GM12878 (cell line): ENCODE measurements at regions not wholly inside any gene's neighbourhood (a gene's known extent, or its start where the extent isn't known, plus 50 kb on each side); places are given as distances from the start of the nearest gene placed in this dataset.

Source experiments
- BACH1 ChIP-seq: fragments of 450-650 bp; IDR thresholded peaks from 2 replicates; pipeline ENCODE4 v1.6.1; 2017; ENCODE audit warnings: mild to moderate bottlenecking, borderline replicate concordance
- GATAD2B ChIP-seq: fragments of 450-650 bp; conservative IDR thresholded peaks from 2 replicates; pipeline ENCODE4 v1.6.1; 2017; ENCODE audit warnings: low read depth, mild to moderate bottlenecking, moderate library complexity
- IKZF2 ChIP-seq, 2 experiments: fragments of 450-650 bp; IDR thresholded peaks; 2 replicates each; pipeline ENCODE4 v1.6.1; 2017; ENCODE audit warnings: mild to moderate bottlenecking in 2 of 2, moderate library complexity in 2 of 2
- MEF2A ChIP-seq: IDR thresholded peaks from 2 replicates; pipeline ENCODE4 v1.6.1; 2011; ENCODE audit warnings: low read depth, mild to moderate bottlenecking, low read length, moderate library complexity; ENCODE audit not compliant: insufficient read depth
- NR2C1 ChIP-seq: fragments of 450-650 bp; IDR thresholded peaks from 2 replicates; pipeline ENCODE4 v1.6.1; 2017; ENCODE audit warnings: antibody characterized with exemption, mild to moderate bottlenecking, moderate library complexity
- POLR2A ChIP-seq: IDR thresholded peaks from 2 replicates; pipeline ENCODE4 v1.6.1; 2011; ENCODE audit warnings: low read depth, mild to moderate bottlenecking, low read length
- RAD51 ChIP-seq: fragments of 450-650 bp; IDR thresholded peaks from 2 replicates; pipeline ENCODE4 v1.6.1; 2016; ENCODE audit warnings: moderate library complexity, mild to moderate bottlenecking, inconsistent platforms
- RBBP5 ChIP-seq: fragments of 200-600 bp; sonication (generic); conservative IDR thresholded peaks from 2 replicates; pipeline ENCODE4 v1.6.1; 2016
- SPI1 ChIP-seq: IDR thresholded peaks from 2 replicates; pipeline ENCODE4 v1.6.1; 2011; ENCODE audit warnings: low read depth, mild to moderate bottlenecking, low read length, moderate library complexity, borderline replicate concordance; ENCODE audit not compliant: insufficient read depth
- TAF1 ChIP-seq: IDR thresholded peaks from 2 replicates; pipeline ENCODE4 v1.6.1; 2011; ENCODE audit warnings: mild to moderate bottlenecking, low read depth, low read length, borderline replicate concordance
- TCF7 ChIP-seq: IDR thresholded peaks from 2 replicates; pipeline ENCODE4 v1.6.1; 2014; ENCODE audit warnings: antibody characterized with exemption, borderline replicate concordance
- ZBED1 ChIP-seq: IDR thresholded peaks from 2 replicates; pipeline ENCODE4 v1.6.1; 2016; ENCODE audit warnings: borderline replicate concordance
- ZBTB11 ChIP-seq: fragments of 450-650 bp; formaldehyde crosslinking; IDR thresholded peaks from 2 replicates; pipeline ENCODE4 v1.5.0; 2022; ENCODE audit warnings: mild to moderate bottlenecking, missing genetic modification characterization
- ZBTB33 ChIP-seq: fragments of 450-650 bp; IDR thresholded peaks from 2 replicates; pipeline ENCODE4 v1.6.1; 2017; ENCODE audit warnings: mild to moderate bottlenecking
- ZNF207 ChIP-seq: fragments of 450-650 bp; IDR thresholded peaks from 2 replicates; pipeline ENCODE4 v1.6.1; 2014; ENCODE audit warnings: antibody characterized with exemption, mild to moderate bottlenecking, borderline replicate concordance
- ZNF24 ChIP-seq: fragments of 450-650 bp; IDR thresholded peaks from 2 replicates; pipeline ENCODE4 v1.6.1; 2017; ENCODE audit warnings: antibody characterized with exemption, mild to moderate bottlenecking
- ZNF687 ChIP-seq: fragments of 450-650 bp; IDR thresholded peaks from 2 replicates; pipeline ENCODE4 v1.6.1; 2017; ENCODE audit warnings: mild to moderate bottlenecking, moderate library complexity
- TF ChIP-seq, protein P1 (sequence below): fragments of 450-650 bp; IDR thresholded peaks from 2 replicates; pipeline ENCODE4 v1.6.1; 2016; ENCODE audit warnings: mild to moderate bottlenecking
- TF ChIP-seq, protein P2 (sequence below): fragments of 450-650 bp; IDR thresholded peaks from 2 replicates; pipeline ENCODE4 v1.6.1; 2017; ENCODE audit warnings: borderline replicate concordance

- TF ChIP-seq, protein P1, sequence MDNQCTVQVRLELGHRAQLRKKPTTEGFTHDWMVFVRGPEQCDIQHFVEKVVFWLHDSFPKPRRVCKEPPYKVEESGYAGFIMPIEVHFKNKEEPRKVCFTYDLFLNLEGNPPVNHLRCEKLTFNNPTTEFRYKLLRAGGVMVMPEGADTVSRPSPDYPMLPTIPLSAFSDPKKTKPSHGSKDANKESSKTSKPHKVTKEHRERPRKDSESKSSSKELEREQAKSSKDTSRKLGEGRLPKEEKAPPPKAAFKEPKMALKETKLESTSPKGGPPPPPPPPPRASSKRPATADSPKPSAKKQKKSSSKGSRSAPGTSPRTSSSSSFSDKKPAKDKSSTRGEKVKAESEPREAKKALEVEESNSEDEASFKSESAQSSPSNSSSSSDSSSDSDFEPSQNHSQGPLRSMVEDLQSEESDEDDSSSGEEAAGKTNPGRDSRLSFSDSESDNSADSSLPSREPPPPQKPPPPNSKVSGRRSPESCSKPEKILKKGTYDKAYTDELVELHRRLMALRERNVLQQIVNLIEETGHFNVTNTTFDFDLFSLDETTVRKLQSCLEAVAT = 0 out of 2 replicates have a peak, but pooled peaks have one; percentile 32
- TF ChIP-seq POLR2A (no peak), ZBED1 (no peak), ZBTB33 (no peak), SPI1 (0 out of 2 replicates have a peak, but pooled peaks have one; percentile 23), GATAD2B (0 out of 2 replicates have a peak, but pooled peaks have one; percentile 31), MEF2A (no peak), BACH1 (0 out of 2 replicates have a peak, but pooled peaks have one; percentile 10), TCF7 (no peak), RBBP5 (no peak), ZNF207 (no peak), ZNF687 (no peak), IKZF2 (IDR thresholded peaks at IDR 0.05) (peak; percentile 90), NR2C1 (no peak), ZBTB11 (CRISPR knock-in tag) (no peak), TAF1 (no peak), ZNF24 (no peak), RAD51 (no peak)
- TF ChIP-seq, protein P2, sequence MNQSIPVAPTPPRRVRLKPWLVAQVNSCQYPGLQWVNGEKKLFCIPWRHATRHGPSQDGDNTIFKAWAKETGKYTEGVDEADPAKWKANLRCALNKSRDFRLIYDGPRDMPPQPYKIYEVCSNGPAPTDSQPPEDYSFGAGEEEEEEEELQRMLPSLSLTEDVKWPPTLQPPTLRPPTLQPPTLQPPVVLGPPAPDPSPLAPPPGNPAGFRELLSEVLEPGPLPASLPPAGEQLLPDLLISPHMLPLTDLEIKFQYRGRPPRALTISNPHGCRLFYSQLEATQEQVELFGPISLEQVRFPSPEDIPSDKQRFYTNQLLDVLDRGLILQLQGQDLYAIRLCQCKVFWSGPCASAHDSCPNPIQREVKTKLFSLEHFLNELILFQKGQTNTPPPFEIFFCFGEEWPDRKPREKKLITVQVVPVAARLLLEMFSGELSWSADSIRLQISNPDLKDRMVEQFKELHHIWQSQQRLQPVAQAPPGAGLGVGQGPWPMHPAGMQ = no peak
Observed at GRCh38 chr1:234960722-234961455, 167.7 kb downstream of the TOMM20 start (continued).
